Ovary (tissue), 7 donors: ENCODE measurements at regions not wholly inside any gene's neighbourhood (a gene's known extent, or its start where the extent isn't known, plus 50 kb on each side); places are given as distances from the start of the nearest gene placed in this dataset.

Experiments
- DNase-seq, 5 donors: peaks; one replicate each; pipeline ENCODE4 v3.0.0-alpha.2; 2019 to 2020
- H3K27ac ChIP-seq, 2 donors: fragments of 200-600 bp; one replicate each; pipeline versions ENCODE4 v1.5.1 to v1.8.0; 2019 to 2022
- H3K27me3 ChIP-seq: fragments of 200-600 bp; one replicate; pipeline ENCODE4 v1.8.0; 2022
- H3K36me3 ChIP-seq: fragments of 200-600 bp; sonication (generic); one replicate; pipeline ENCODE4 v1.5.1; 2019
- H3K4me1 ChIP-seq: one replicate; pipeline ENCODE4 v1.8.1; 2013; ENCODE audit warnings: mild to moderate bottlenecking, moderate library complexity; ENCODE audit not compliant: insufficient read depth
- H3K4me3 ChIP-seq: fragments of 200-600 bp; sonication (generic); one replicate; pipeline ENCODE4 v1.5.1; 2017
- H3K9me3 ChIP-seq, 2 donors: fragments of 200-600 bp in 1 of 2; sonication (generic) in 1 of 2; one replicate each; pipeline versions ENCODE4 v1.5.1 to v1.8.1; 2013 to 2019; ENCODE audit warnings: mild to moderate bottlenecking in 1 of 2, moderate library complexity in 1 of 2
- CTCF ChIP-seq, 3 donors: fragments of 450-650 bp in 2 of 3; fragments of 200-600 bp in 1 of 3; IDR thresholded peaks; one replicate each; pipeline versions ENCODE4 v1.5.1 to v1.8.0; 2016 to 2022; ENCODE audit warnings: antibody characterized with exemption in 3 of 3, mild to moderate bottlenecking in 1 of 3
- EP300 ChIP-seq: sonication (generic); formaldehyde crosslinking; IDR thresholded peaks from one replicate; pipeline ENCODE4 v1.6.1; 2017; ENCODE audit warnings: antibody characterized with exemption
- POLR2A ChIP-seq: fragments of 450-650 bp; IDR thresholded peaks from one replicate; pipeline ENCODE4 v1.6.1; 2017; ENCODE audit warnings: antibody characterized with exemption, mild to moderate bottlenecking, moderate library complexity
- WGBS, 3 donors: extraction: QIAGEN DNeasy Blood & Tissue Kit in 1 of 3; methylation state at CpG; one replicate each; pipeline versions ENCODE4 v1.1.5 to v1.1.7; 2013 to 2017; 5-methylcytosine and 5-hydroxymethylcytosine counted together
- intact Hi-C, 4 donors: fragments of 100-400 bp; cut with DNase I; formaldehyde crosslinking; loops; one replicate each; pipeline versions ENCODE4 v1.11.0 to v1.15.1; 2022 to 2023
- donor health status: DM: no; HTN: no; CAD: no; lungs with moderate emphysema.
- donor health status: DM: no; HTN: no; CAD: no.
- donor health status: Bipolar disorder and iron deficiency.
- donor health status: DM: no; HTN: no; CAD: no.
- donor health status: DM: yes; HTN: yes; CAD: no.

GRCh38 chr6:163709255-163709654 is 294.7 kb downstream of the QKI start:
- no peaks in the 10 kb centered on the region for H3K36me3 ChIP-seq
- 75 to 86% (median 80%) methylated on average over 6 of the region's 6 CpGs for WGBS, 3 donors
- no peak for DNase-seq
- peaks cover 2% of the 10 kb centered on the region for H3K4me1 ChIP-seq
- H3K27me3 ChIP-seq: no peaks in the 10 kb centered on the region
- intact Hi-C loops: no loop called here
- no peak overlapping the region for H3K27ac ChIP-seq
- TF ChIP-seq POLR2A (no peak), EP300 (no peak), CTCF (IDR thresholded peaks at IDR 0.05) (no peak)
- H3K4me3 ChIP-seq: no peak overlapping the region
- H3K9me3 ChIP-seq: no peaks in the 10 kb centered on the region

- intact Hi-C loops: no loop called here
- H3K27me3 ChIP-seq: no peaks in the 10 kb centered on the region
- no peak for DNase-seq
- H3K27ac ChIP-seq: no peak overlapping the region
- H3K4me1 ChIP-seq: peaks cover 2% of the 10 kb centered on the region
- H3K9me3 ChIP-seq: no peaks in the 10 kb centered on the region
- H3K4me3 ChIP-seq: no peak overlapping the region
- H3K36me3 ChIP-seq: no peaks in the 10 kb centered on the region
- 91 to 94% (median 91%) methylated on average over 7 of the region's 7 CpGs for WGBS, 3 donors
- TF ChIP-seq POLR2A (no peak), EP300 (no peak), CTCF (IDR thresholded peaks at IDR 0.05) (no peak)
Measured at GRCh38 chr6:163708466-163708865, 293.9 kb downstream of the QKI start.

GRCh38 chr6:163707387-163708355 is 293.2 kb downstream of the QKI start:
- TF ChIP-seq EP300 (no peak), POLR2A (no peak), CTCF (IDR thresholded peaks at IDR 0.05) (no peak)
- Histone ChIP-seq H3K9me3 (no peaks in the 10 kb centered on the region), H3K4me3 (no peak overlapping the region), H3K4me1 (peaks cover 2% of the 10 kb centered on the region), H3K27me3 (no peaks in the 10 kb centered on the region), H3K27ac (no peak overlapping the region), H3K36me3 (no peaks in the 10 kb centered on the region)
- 42 to 52% (median 45%) methylated on average over 18 of the region's 18 CpGs for WGBS, 3 donors
- DNase-seq: no peak
- intact Hi-C loops: no loop called here

- intact Hi-C loops: no loop called here
- Histone ChIP-seq H3K4me1 (peaks cover 1% of the 10 kb centered on the region), H3K27ac (no peak overlapping the region), H3K9me3 (no peaks in the 10 kb centered on the region), H3K27me3 (no peaks in the 10 kb centered on the region), H3K36me3 (no peaks in the 10 kb centered on the region), H3K4me3 (no peak overlapping the region)
- 90 to 94% (median 94%) methylated on average over 6 of the region's 6 CpGs for WGBS, 3 donors
- no peak for DNase-seq
- TF ChIP-seq CTCF (IDR thresholded peaks at IDR 0.05) (no peak), POLR2A (no peak), EP300 (no peak)
Measured at GRCh38 chr6:163706500-163707087, 292.1 kb downstream of the QKI start.
